ENCODE measurements at regions not wholly inside any gene's neighbourhood (a gene's known extent, or its start where the extent isn't known, plus 50 kb on each side); places are given as distances from the start of the nearest gene placed in this dataset.

DNA sequence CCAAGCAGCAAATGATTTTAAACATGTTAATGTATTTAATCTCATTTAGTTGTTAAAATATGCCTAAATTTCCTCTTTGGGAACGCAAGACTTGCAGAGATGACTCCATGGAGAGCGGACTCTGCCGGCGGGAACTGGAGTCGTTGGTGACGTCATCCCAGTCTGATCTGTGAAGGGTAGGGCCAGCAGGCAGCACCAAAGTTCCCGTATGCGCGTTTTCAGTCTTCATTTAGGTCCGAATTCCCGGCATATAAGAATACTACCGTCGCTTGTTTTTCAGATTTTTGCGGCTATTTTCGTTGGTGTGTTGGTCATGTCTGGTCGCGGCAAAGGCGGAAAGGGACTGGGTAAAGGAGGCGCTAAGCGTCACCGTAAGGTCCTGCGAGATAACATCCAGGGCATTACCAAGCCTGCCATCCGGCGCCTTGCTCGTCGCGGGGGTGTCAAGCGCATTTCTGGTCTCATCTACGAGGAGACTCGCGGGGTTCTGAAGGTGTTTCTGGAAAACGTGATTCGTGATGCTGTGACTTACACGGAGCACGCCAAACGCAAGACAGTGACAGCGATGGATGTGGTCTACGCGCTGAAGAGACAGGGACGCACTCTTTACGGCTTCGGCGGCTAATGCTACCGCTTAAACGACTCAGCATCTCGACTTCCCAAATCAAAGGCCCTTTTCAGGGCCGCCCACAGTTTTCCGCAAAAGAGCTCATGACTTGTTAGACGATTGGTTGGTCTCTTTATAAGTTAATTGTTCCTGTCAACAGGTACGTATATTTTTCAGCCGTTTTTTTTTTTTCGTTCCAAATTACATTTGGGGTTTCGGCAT, 117.3 kb downstream of the HFE start:
- CTCF ChIA-PET, result interaction anchor here (0.5 kb wide), 1 partner anchor 973 kb away, joined by 3 read pairs; no protein-coding TSS in a partner anchor
- Histone ChIP-seq H3F3A (ENCODE audit: insufficient read depth, low read depth) (peaks cover 42% of the 10 kb centered on the region), H2AFZ (peak overlapping the region; percentile 90), H3K36me3 (ENCODE audit: low read depth) (no peaks in the 10 kb centered on the region), H3K27me3 (ENCODE audit: insufficient read depth, low read depth) (no peaks in the 10 kb centered on the region), H3K4me3 (peak overlapping the region; percentile 63), H3K9me2 (ENCODE audit: insufficient read depth) (no peaks in the 10 kb centered on the region), H3K79me2 (ENCODE audit: low read depth) (no peaks in the 10 kb centered on the region), H3K4me1 (replicated peaks; ENCODE audit: insufficient read depth) (peaks cover 36% of the 10 kb centered on the region), H4K20me1 (ENCODE audit: insufficient read depth) (no peaks in the 10 kb centered on the region), H3K4me2 (peak overlapping the region; percentile 92), H3K9me3 (ENCODE audit: insufficient read depth, low read depth) (no peaks in the 10 kb centered on the region), H3K27ac (peak overlapping the region; percentile 91)
- intact Hi-C loops (cut with micrococcal nuclease; ENCODE audit: unreplicated experiment), result loop anchor here (1.0 to 10.0 kb wide), 4 partner anchors 47 to 1690 kb away; a partner anchor contains a TSS
- BruUV-seq (replicated peaks), result TSS peak; percentile 81
- no peak for TF ChIP-seq EZH2 (IDR thresholded peaks at IDR 0.05; ENCODE audit: low read depth)
- TF ChIP-seq, protein P1, sequence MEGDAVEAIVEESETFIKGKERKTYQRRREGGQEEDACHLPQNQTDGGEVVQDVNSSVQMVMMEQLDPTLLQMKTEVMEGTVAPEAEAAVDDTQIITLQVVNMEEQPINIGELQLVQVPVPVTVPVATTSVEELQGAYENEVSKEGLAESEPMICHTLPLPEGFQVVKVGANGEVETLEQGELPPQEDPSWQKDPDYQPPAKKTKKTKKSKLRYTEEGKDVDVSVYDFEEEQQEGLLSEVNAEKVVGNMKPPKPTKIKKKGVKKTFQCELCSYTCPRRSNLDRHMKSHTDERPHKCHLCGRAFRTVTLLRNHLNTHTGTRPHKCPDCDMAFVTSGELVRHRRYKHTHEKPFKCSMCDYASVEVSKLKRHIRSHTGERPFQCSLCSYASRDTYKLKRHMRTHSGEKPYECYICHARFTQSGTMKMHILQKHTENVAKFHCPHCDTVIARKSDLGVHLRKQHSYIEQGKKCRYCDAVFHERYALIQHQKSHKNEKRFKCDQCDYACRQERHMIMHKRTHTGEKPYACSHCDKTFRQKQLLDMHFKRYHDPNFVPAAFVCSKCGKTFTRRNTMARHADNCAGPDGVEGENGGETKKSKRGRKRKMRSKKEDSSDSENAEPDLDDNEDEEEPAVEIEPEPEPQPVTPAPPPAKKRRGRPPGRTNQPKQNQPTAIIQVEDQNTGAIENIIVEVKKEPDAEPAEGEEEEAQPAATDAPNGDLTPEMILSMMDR (conservative IDR thresholded peaks at IDR 0.05), result 0 out of 2 replicates have a peak, but pooled peaks have one; percentile 20
- POLR2A ChIA-PET (ENCODE audit: unreplicated experiment), result interaction anchor here (0.5 to 1.8 kb wide), 13 partner anchors 16 to 942 kb away, joined by 3 to 15 read pairs (median 4); a partner anchor contains a TSS
- DNase-seq, result peak; percentile 91 to 94

DNA sequence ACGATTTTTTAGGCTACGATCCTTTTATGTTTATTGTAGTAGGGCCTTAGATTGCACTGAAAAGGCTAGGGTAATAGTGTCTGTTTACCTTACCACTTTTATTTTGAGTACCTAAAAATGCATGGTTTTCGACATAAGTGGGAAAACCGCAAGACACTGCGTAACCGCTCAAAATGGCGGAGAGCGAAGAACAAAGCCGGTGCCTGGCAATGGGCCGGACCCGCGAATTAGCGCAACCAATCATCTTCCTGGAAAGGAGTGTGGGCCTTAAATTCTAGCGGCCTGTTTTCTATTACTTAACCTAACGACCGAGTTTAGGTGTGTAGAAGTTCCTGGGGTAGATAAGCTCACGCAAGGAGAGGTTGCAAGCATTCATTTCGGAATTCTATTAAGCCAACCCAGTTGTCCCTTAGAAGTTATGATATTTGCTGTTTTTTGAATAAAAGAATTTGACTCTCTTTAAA, 118.0 kb downstream of the HFE start:
- Histone ChIP-seq H3K36me3 (ENCODE audit: low read depth) (no peaks in the 10 kb centered on the region), H3F3A (ENCODE audit: insufficient read depth, low read depth) (peaks cover 35% of the 10 kb centered on the region), H3K27me3 (ENCODE audit: insufficient read depth, low read depth) (no peaks in the 10 kb centered on the region), H3K27ac (peak overlapping the region; percentile 91), H4K20me1 (ENCODE audit: insufficient read depth) (no peaks in the 10 kb centered on the region), H3K9me3 (ENCODE audit: insufficient read depth, low read depth) (no peaks in the 10 kb centered on the region), H3K4me2 (peak overlapping the region; percentile 92), H3K4me3 (peak overlapping the region; percentile 63), H3K4me1 (replicated peaks; ENCODE audit: insufficient read depth) (peaks cover 35% of the 10 kb centered on the region), H3K9me2 (ENCODE audit: insufficient read depth) (no peaks in the 10 kb centered on the region), H2AFZ (peak overlapping the region; percentile 90), H3K79me2 (ENCODE audit: low read depth) (no peaks in the 10 kb centered on the region)
- POLR2A ChIA-PET (ENCODE audit: unreplicated experiment), result interaction anchor here (0.5 to 1.8 kb wide), 17 partner anchors 11 to 942 kb away, joined by 3 to 15 read pairs (median 3); a partner anchor contains a TSS
- DNase-seq, result peak; percentile 64 to 65
- intact Hi-C loops (cut with micrococcal nuclease; ENCODE audit: unreplicated experiment), result loop anchor here (2.0 to 10.0 kb wide), 2 partner anchors 126 to 1690 kb away; a partner anchor contains a TSS
- CTCF ChIA-PET, result interaction anchor here (0.5 kb wide), 1 partner anchor 972 kb away, joined by 3 read pairs; no protein-coding TSS in a partner anchor
- TF ChIP-seq, protein P1 (conservative IDR thresholded peaks at IDR 0.05), result no peak
- TF ChIP-seq EZH2 (IDR thresholded peaks at IDR 0.05; ENCODE audit: low read depth), result no peak
- no TSS peak for BruUV-seq (replicated peaks)
